H9 (cell line): ENCODE measurements at regions not wholly inside any gene's neighbourhood (a gene's known extent, or its start where the extent isn't known, plus 50 kb on each side); places are given as distances from the start of the nearest gene placed in this dataset.

Experiments
- DNase-seq: peaks from one replicate; pipeline ENCODE4 v3.0.0-alpha.2; 2017
- H2AFZ ChIP-seq: one replicate; pipeline ENCODE4 v1.6.1; 2013; ENCODE audit warnings: mild to moderate bottlenecking, low read length, control low read depth, moderate library complexity
- H2AK5ac ChIP-seq: 2 replicates; pipeline ENCODE4 v1.6.1; 2013; ENCODE audit warnings: low read length, control low read depth, mixed read lengths; ENCODE audit not compliant: insufficient read length
- H2BK120ac ChIP-seq: one replicate; pipeline ENCODE4 v1.6.1; 2013; ENCODE audit warnings: low read depth, mild to moderate bottlenecking, low read length, control low read depth, inconsistent platforms; ENCODE audit not compliant: poor library complexity, severe bottlenecking
- H2BK12ac ChIP-seq: 2 replicates; pipeline ENCODE4 v1.6.1; 2013; ENCODE audit warnings: low read length, control low read depth, mixed read lengths, low read depth; ENCODE audit not compliant: insufficient read length
- H2BK15ac ChIP-seq: 2 replicates; pipeline ENCODE4 v1.6.1; 2013; ENCODE audit warnings: low read depth, low read length, control low read depth
- H2BK20ac ChIP-seq: one replicate; pipeline ENCODE4 v1.6.1; 2013; ENCODE audit warnings: low read depth, mild to moderate bottlenecking, low read length, control low read depth, inconsistent platforms; ENCODE audit not compliant: poor library complexity, severe bottlenecking
- H2BK5ac ChIP-seq: 2 replicates; pipeline ENCODE4 v1.6.1; 2013; ENCODE audit warnings: low read length, control low read depth, mixed read lengths; ENCODE audit not compliant: insufficient read length
- H3K14ac ChIP-seq: 2 replicates; pipeline ENCODE4 v1.6.1; 2013; ENCODE audit warnings: low read length, control low read depth; ENCODE audit not compliant: insufficient read depth
- H3K18ac ChIP-seq: 2 replicates; pipeline ENCODE4 v1.6.1; 2013; ENCODE audit warnings: low read depth, mild to moderate bottlenecking, mixed read lengths, low read length, control low read depth; ENCODE audit not compliant: insufficient read length
- H3K23ac ChIP-seq: 2 replicates; pipeline ENCODE4 v1.6.1; 2013; ENCODE audit warnings: low read length, control low read depth, mixed read lengths, low read depth; ENCODE audit not compliant: insufficient read length
- H3K23me2 ChIP-seq: 2 replicates; pipeline ENCODE4 v1.6.1; 2013; ENCODE audit warnings: low read depth, mild to moderate bottlenecking, mixed read lengths, low read length, control low read depth; ENCODE audit not compliant: insufficient read length, poor library complexity, severe bottlenecking
- H3K27ac ChIP-seq: 2 replicates; pipeline ENCODE4 v1.5.1; 2013; ENCODE audit warnings: low read length, control low read depth, mixed read lengths, low read depth; ENCODE audit not compliant: insufficient read length
- H3K27me3 ChIP-seq: 2 replicates; pipeline ENCODE4 v1.6.1; 2013; ENCODE audit warnings: low read length, control low read depth, inconsistent platforms; ENCODE audit not compliant: insufficient read depth
- H3K4ac ChIP-seq: 2 replicates; pipeline ENCODE4 v1.6.1; 2013; ENCODE audit warnings: low read depth, mild to moderate bottlenecking, control low read depth, inconsistent platforms, low read length, moderate library complexity
- H3K4me1 ChIP-seq: 2 replicates; pipeline ENCODE4 v1.6.1; 2013; ENCODE audit warnings: low read length, control low read depth, inconsistent platforms; ENCODE audit not compliant: insufficient read depth
- H3K4me2 ChIP-seq: 2 replicates; pipeline ENCODE4 v1.6.1; 2013; ENCODE audit warnings: low read length, control low read depth, mixed read lengths; ENCODE audit not compliant: insufficient read length, insufficient read depth
- H3K56ac ChIP-seq: 2 replicates; pipeline ENCODE4 v1.6.1; 2013; ENCODE audit warnings: low read depth, mild to moderate bottlenecking, mixed read lengths, low read length, control low read depth; ENCODE audit not compliant: insufficient read length
- H3K79me1 ChIP-seq: 2 replicates; pipeline ENCODE4 v1.6.1; 2013; ENCODE audit warnings: low read depth, mild to moderate bottlenecking, moderate library complexity, low read length, control low read depth, inconsistent platforms; ENCODE audit not compliant: insufficient read depth, poor library complexity, severe bottlenecking
- H3K79me2 ChIP-seq: 2 replicates; pipeline ENCODE4 v1.6.1; 2013; ENCODE audit warnings: low read length, control low read depth, inconsistent platforms; ENCODE audit not compliant: insufficient read depth
- H3K9ac ChIP-seq: 2 replicates; pipeline ENCODE4 v1.6.1; 2013; ENCODE audit warnings: low read length, control low read depth, mixed read lengths; ENCODE audit not compliant: insufficient read length; ENCODE audit errors: extremely low read depth
- H3K9me3 ChIP-seq: one replicate; pipeline ENCODE4 v1.6.1; 2013; ENCODE audit warnings: low read depth, low read length, inconsistent platforms; ENCODE audit not compliant: control insufficient read depth
- H3T11ph ChIP-seq: one replicate; pipeline ENCODE4 v1.6.1; 2013; ENCODE audit warnings: mild to moderate bottlenecking, low read length, control low read depth, inconsistent platforms
- H4K20me1 ChIP-seq: one replicate; pipeline ENCODE4 v1.6.1; 2013; ENCODE audit not compliant: control insufficient read depth, insufficient read length, insufficient read depth
- H4K5ac ChIP-seq: 2 replicates; pipeline ENCODE4 v1.6.1; 2013; ENCODE audit warnings: low read depth, mild to moderate bottlenecking, mixed read lengths, low read length, control low read depth; ENCODE audit not compliant: insufficient read length
- H4K8ac ChIP-seq: replicated peaks from 2 replicates; pipeline ENCODE4 v1.6.1; 2013; ENCODE audit warnings: low read length, control low read depth, mixed read lengths, low read depth; ENCODE audit not compliant: insufficient read length
- H4K91ac ChIP-seq: 2 replicates; pipeline ENCODE4 v1.6.1; 2013; ENCODE audit warnings: low read depth, mild to moderate bottlenecking, moderate library complexity, mixed read lengths, low read length, control low read depth; ENCODE audit not compliant: insufficient read length
- H3K27ac Mint-ChIP-seq, 3 experiments: 2 replicates in 2 of 3; 3 replicates in 1 of 3; pipeline ENCODE4 v1.8.0; 2020 to 2021; ENCODE audit warnings: mixed read lengths in 3 of 3, mild to moderate bottlenecking in 1 of 3, moderate library complexity in 1 of 3
- H3K27me3 Mint-ChIP-seq: 2 replicates; pipeline ENCODE4 v1.8.0; 2021; ENCODE audit warnings: low read depth, mild to moderate bottlenecking, moderate library complexity, mixed read lengths
- H3K36me3 Mint-ChIP-seq, 3 experiments: 2 replicates in 2 of 3; 3 replicates in 1 of 3; pipeline ENCODE4 v1.8.0; 2020 to 2021; ENCODE audit warnings: low read depth in 3 of 3, mixed read lengths in 3 of 3; ENCODE audit not compliant: insufficient read depth in 1 of 3
- H3K4me1 Mint-ChIP-seq, 2 experiments: 2 replicates each; pipeline ENCODE4 v1.8.0; 2020; ENCODE audit warnings: mixed read lengths in 2 of 2
- H3K4me3 Mint-ChIP-seq, 2 experiments: 2 replicates in 1 of 2; 3 replicates in 1 of 2; pipeline ENCODE4 v1.8.0; 2020 to 2021; ENCODE audit warnings: mild to moderate bottlenecking in 2 of 2, mixed read lengths in 2 of 2, moderate library complexity in 1 of 2
- H3K9me3 Mint-ChIP-seq, 2 experiments: 2 replicates in 1 of 2; 3 replicates in 1 of 2; pipeline ENCODE4 v1.8.0; 2020; ENCODE audit warnings: mild to moderate bottlenecking in 2 of 2, mixed read lengths in 2 of 2, moderate library complexity in 1 of 2
- CTCF ChIP-seq: fragments of 200-600 bp; sonication (generic); conservative IDR thresholded peaks from 3 replicates; pipeline ENCODE4 v1.8.0; 2021; ENCODE audit warnings: antibody characterized with exemption, mild to moderate bottlenecking
- WGBS: extraction: QIAGEN DNeasy Blood & Tissue Kit; methylation state at CpG from one replicate; pipeline ENCODE4 v1.1.7; 2013; ENCODE audit warnings: missing lambda C conversion rate, low lambda C conversion rate, mixed read lengths; ENCODE audit not compliant: insufficient read length; ENCODE audit errors: extremely low coverage; 5-methylcytosine and 5-hydroxymethylcytosine counted together

GRCh38 chr14:105864116-105864515 lies 337.7 kb downstream of the TMEM121 start:
- Histone ChIP-seq H3K56ac (no peak overlapping the region), H3K14ac (no peak overlapping the region), H3K23ac (no peak overlapping the region), H3K27me3 (no peaks in the 10 kb centered on the region), H3K4me1 (no peaks in the 10 kb centered on the region), H4K91ac (no peak overlapping the region), H2AK5ac (no peak overlapping the region), H3K4ac (no peak overlapping the region), H2AFZ (no peak overlapping the region), H3K23me2 (no peaks in the 10 kb centered on the region), H3K4me2 (no peak overlapping the region), H3K18ac (no peak overlapping the region), H3K79me2 (no peaks in the 10 kb centered on the region), H3K79me1 (no peaks in the 10 kb centered on the region), H3K9me3 (peaks cover 76% of the 10 kb centered on the region), H2BK12ac (no peak overlapping the region), H2BK20ac (no peak overlapping the region), H4K20me1 (no peaks in the 10 kb centered on the region), H2BK5ac (no peak overlapping the region), H2BK120ac (no peak overlapping the region), H3T11ph (no peak overlapping the region), H4K8ac (no peak overlapping the region), H3K27ac (no peak overlapping the region), H4K5ac (no peak overlapping the region), H2BK15ac (no peak overlapping the region), H3K9ac (no peak overlapping the region)
- Mint-ChIP-seq H3K4me3 (no peak overlapping the region), H3K27me3 (peaks cover 4% of the 10 kb centered on the region; the same call in 1 of the 2 replicates), H3K36me3 (peaks cover 6 to 16% (median 9%) of the 10 kb centered on the region in 3 experiments), H3K4me1 (no peaks in the 10 kb centered on the region), H3K27ac (no peak overlapping the region), H3K9me3 (peaks cover 77 to 91% of the 10 kb centered on the region in 2 experiments)
- DNase-seq, result peak; percentile 10
- WGBS, result no CpG with 5 or more reads among the region's 13 CpGs
- no peak for TF ChIP-seq CTCF
